ENCODE measurements at regions not wholly inside any gene's neighbourhood (a gene's known extent, or its start where the extent isn't known, plus 50 kb on each side); places are given as distances from the start of the nearest gene placed in this dataset.

- no peak for TF ChIP-seq POLR2AphosphoS5 (IDR thresholded peaks at IDR 0.05; ENCODE audit: borderline replicate concordance, low read depth, low read length)
- no peak for TF ChIP-seq EZH2 (IDR thresholded peaks at IDR 0.05)
These were observed 82.6 kb downstream of the FOXL3 start for GRCh38 chr7:372546-372931.

All from SK-N-MC (cell line).